HFFc6 (cell line): ENCODE measurements at regions not wholly inside any gene's neighbourhood (a gene's known extent, or its start where the extent isn't known, plus 50 kb on each side); places are given as distances from the start of the nearest gene placed in this dataset.
"Not testable (repeated sequence)": the region's sequence is repeated elsewhere in the genome, so short reads cannot be mapped to it uniquely, and the experiment has no call there.

Source experiments
- DNase-seq: peaks from one replicate; pipeline ENCODE4 v3.0.0-alpha.2; 2018
- H3K27ac Mint-ChIP-seq: 2 replicates; pipeline ENCODE4 v1.8.0; 2020; ENCODE audit warnings: mild to moderate bottlenecking, mixed read lengths
- H3K27me3 Mint-ChIP-seq: 2 replicates; pipeline ENCODE4 v1.8.0; 2021; ENCODE audit warnings: mild to moderate bottlenecking, moderate library complexity, mixed read lengths; ENCODE audit not compliant: insufficient read depth
- H3K36me3 Mint-ChIP-seq: 2 replicates; pipeline ENCODE4 v1.8.0; 2021; ENCODE audit warnings: low read depth, mixed read lengths
- H3K4me1 Mint-ChIP-seq: 2 replicates; pipeline ENCODE4 v1.8.0; 2020; ENCODE audit warnings: low read depth, mixed read lengths
- H3K4me3 Mint-ChIP-seq: 2 replicates; pipeline ENCODE4 v1.8.0; 2020; ENCODE audit warnings: mild to moderate bottlenecking, moderate library complexity, mixed read lengths
- H3K9me3 Mint-ChIP-seq: 2 replicates; pipeline ENCODE4 v1.8.0; 2020; ENCODE audit warnings: mild to moderate bottlenecking, mixed read lengths
- CTCF ChIP-seq: fragments of 200-600 bp; sonication (generic); IDR thresholded peaks from 2 replicates; pipeline ENCODE4 v1.5.0; 2021; ENCODE audit warnings: antibody characterized with exemption, mild to moderate bottlenecking

GRCh38 chr14:21913759-21914158 is 240.1 kb upstream of the OR4E1 start:
- no peaks in the 10 kb centered on the region for H3K36me3 Mint-ChIP-seq
- H3K27me3 Mint-ChIP-seq: no peaks in the 10 kb centered on the region
- no peaks in the 10 kb centered on the region; the same call in none of the 2 replicates for H3K9me3 Mint-ChIP-seq
- no peak overlapping the region for H3K27ac Mint-ChIP-seq
- H3K4me3 Mint-ChIP-seq: no peak overlapping the region
- peak; percentile 69 for TF ChIP-seq CTCF
- DNase-seq: peak; percentile 1
- no peaks in the 10 kb centered on the region for H3K4me1 Mint-ChIP-seq

DNA sequence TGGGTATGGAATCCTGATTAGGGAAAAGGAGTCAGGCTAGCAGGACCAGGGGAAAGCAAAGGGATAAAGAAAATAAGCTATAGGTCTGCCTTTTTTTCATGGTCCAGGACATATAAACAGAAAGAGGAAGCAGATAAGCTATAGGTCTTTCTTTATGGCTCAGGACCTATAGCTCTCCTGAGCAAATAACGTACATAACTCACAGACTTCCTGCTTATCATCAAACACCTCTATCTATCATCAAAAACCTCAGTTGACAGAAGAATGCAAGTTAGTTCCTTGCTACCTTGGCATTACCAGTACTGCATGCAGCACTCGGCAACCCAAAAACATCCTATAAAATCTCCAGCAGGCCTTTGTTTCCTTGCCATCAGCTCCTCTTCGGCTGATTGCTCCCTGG is 238.7 kb upstream of the OR4E1 start:
- H3K27ac Mint-ChIP-seq: no peak overlapping the region
- no peak overlapping the region for H3K4me3 Mint-ChIP-seq
- H3K36me3 Mint-ChIP-seq: no peaks in the 10 kb centered on the region
- no peaks in the 10 kb centered on the region for H3K4me1 Mint-ChIP-seq
- no peak for DNase-seq
- no peaks in the 10 kb centered on the region for H3K27me3 Mint-ChIP-seq
- TF ChIP-seq CTCF: no peak
- no peaks in the 10 kb centered on the region; the same call in none of the 2 replicates for H3K9me3 Mint-ChIP-seq

DNA sequence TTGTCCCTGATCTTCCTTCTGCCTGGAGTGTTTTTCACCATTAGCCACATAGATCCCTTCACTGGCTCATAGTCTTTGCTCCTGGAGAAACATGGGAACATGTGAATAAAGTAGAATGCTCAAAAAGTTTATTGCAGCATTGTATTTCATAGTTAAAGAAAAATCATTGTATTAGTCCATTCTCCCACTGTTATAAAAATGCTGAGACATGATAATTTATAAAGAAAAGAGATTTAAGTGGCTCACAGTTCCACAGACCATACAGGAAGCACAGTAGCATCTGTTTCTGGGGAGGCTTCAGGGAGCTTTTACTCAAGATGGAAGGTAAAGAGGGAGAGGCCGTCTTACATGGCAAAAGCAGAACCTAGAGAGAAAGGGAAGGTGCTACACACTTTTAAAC is 238.3 kb upstream of the OR4E1 start:
- H3K27ac Mint-ChIP-seq: no peak overlapping the region
- no peak for TF ChIP-seq CTCF

GRCh38 chr14:21910260-21910659 is 236.6 kb upstream of the OR4E1 start:
- DNase-seq: no peak
- no peak overlapping the region for H3K4me3 Mint-ChIP-seq
- H3K36me3 Mint-ChIP-seq: no peaks in the 10 kb centered on the region
- TF ChIP-seq CTCF: no peak
- no peak overlapping the region for H3K27ac Mint-ChIP-seq
- no peaks in the 10 kb centered on the region for H3K27me3 Mint-ChIP-seq
- H3K9me3 Mint-ChIP-seq: peaks cover 13% of the 10 kb centered on the region
- H3K4me1 Mint-ChIP-seq: no peaks in the 10 kb centered on the region

More for the DNA sequence above, 238.3 kb upstream of the OR4E1 start:
- no peak overlapping the region for H3K4me3 Mint-ChIP-seq
- no peaks in the 10 kb centered on the region for H3K27me3 Mint-ChIP-seq
- peaks cover 4% of the 10 kb centered on the region for H3K9me3 Mint-ChIP-seq
- H3K4me1 Mint-ChIP-seq: no peaks in the 10 kb centered on the region
- H3K36me3 Mint-ChIP-seq: no peaks in the 10 kb centered on the region
- DNase-seq: no peak

DNA sequence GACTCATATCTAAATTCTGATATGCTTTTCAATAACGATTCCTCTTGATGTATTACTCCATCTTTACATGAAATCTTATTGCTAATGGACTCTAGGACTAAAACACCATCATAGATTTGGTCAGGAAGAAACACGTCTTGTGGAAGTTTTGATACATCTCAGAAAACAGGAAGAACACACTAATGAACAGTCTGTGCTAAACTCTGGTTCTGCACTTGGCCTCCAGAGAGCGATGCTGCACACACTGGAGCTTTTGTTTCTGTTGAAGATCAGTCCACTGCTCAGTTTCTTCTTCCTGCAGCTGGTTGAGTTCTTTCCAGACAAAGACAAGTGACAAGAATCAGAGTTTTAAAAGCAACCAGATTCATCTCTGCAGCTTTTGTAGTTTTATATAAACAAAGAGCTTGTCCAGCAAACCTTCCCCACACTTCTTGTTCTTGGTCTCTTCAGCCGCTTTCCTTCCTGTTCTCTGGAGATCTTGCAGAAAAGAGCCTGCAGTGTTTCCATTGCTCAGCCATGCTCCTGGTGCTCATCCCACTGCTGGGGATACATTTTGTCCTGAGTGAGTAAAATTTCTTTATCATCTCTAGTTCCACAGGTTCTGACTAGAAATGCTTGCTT is 229.1 kb upstream of the OR4E1 start:
- no peak overlapping the region for H3K27ac Mint-ChIP-seq
- no peak for DNase-seq
- H3K9me3 Mint-ChIP-seq: peaks cover 59% of the 10 kb centered on the region
- H3K4me1 Mint-ChIP-seq: no peaks in the 10 kb centered on the region
- no peak overlapping the region for H3K4me3 Mint-ChIP-seq
- no peaks in the 10 kb centered on the region for H3K27me3 Mint-ChIP-seq
- TF ChIP-seq CTCF: no peak
- no peaks in the 10 kb centered on the region for H3K36me3 Mint-ChIP-seq

DNA sequence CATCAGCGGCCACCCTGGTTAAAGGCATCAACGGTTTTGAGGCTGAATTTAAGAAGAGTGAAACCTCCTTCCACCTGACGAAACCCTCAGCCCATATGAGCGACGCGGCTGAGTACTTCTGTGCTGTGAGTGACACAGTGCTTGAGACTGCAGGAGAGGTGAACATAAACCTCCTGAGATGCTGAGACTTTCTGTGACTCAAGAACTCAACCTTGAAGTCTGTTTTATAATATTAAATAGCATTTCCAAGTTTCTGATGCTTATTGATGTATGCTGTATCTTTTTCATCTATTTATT is 221.2 kb upstream of the OR4E1 start:
- H3K4me3 Mint-ChIP-seq, H3K36me3 Mint-ChIP-seq, H3K27ac Mint-ChIP-seq, DNase-seq, H3K27me3 Mint-ChIP-seq, H3K4me1 Mint-ChIP-seq: not testable (repeated sequence)
- H3K9me3 Mint-ChIP-seq: peaks cover 34% of the 10 kb centered on the region
